Fibroblast of lung (primary cell): ENCODE measurements at regions not wholly inside any gene's neighbourhood (a gene's known extent, or its start where the extent isn't known, plus 50 kb on each side); places are given as distances from the start of the nearest gene placed in this dataset.

ENCODE experiments used
- DNase-seq, 2 donors: peaks; one replicate each; pipeline versions ENCODE4 v3.0.0 to v3.0.0-alpha.2; 2010; ENCODE audit warnings: low read depth in 2 of 2
- H2AFZ ChIP-seq: 2 replicates; pipeline ENCODE4 v1.5.1; 2012; ENCODE audit warnings: low read length, control low read depth, inconsistent platforms
- H3K27ac ChIP-seq: 2 replicates; pipeline ENCODE4 v1.5.1; 2011; ENCODE audit warnings: low read length, control low read depth; ENCODE audit not compliant: insufficient read depth
- H3K27me3 ChIP-seq: 2 replicates; pipeline ENCODE4 v1.5.1; 2011; ENCODE audit warnings: mild to moderate bottlenecking, low read length; ENCODE audit not compliant: control insufficient read depth, insufficient read depth
- H3K36me3 ChIP-seq: 2 replicates; pipeline ENCODE4 v1.5.1; 2011; ENCODE audit warnings: low read length; ENCODE audit not compliant: control insufficient read depth, insufficient read depth
- H3K4me1 ChIP-seq: 2 replicates; pipeline ENCODE4 v1.5.1; 2011; ENCODE audit warnings: low read length; ENCODE audit not compliant: control insufficient read depth, insufficient read depth; ENCODE audit errors: extremely low read depth
- H3K4me2 ChIP-seq: 2 replicates; pipeline ENCODE4 v1.5.1; 2011; ENCODE audit warnings: low read length, control low read depth; ENCODE audit not compliant: insufficient read depth; ENCODE audit errors: extremely low read depth
- H3K4me3 ChIP-seq, 4 experiments: fragments of 200-600 bp in 1 of 4; sonication (generic) in 1 of 4; replicated peaks in 1 of 4; 2 replicates each; pipeline ENCODE4 v1.5.1; 2011 to 2016; ENCODE audit warnings: low read length in 4 of 4, low read depth in 3 of 4, mild to moderate bottlenecking in 3 of 4, control low read depth in 2 of 4, inconsistent platforms in 1 of 4, mixed read lengths in 1 of 4; ENCODE audit not compliant: insufficient read depth in 1 of 4; ENCODE audit errors: control extremely low read depth in 1 of 4
- H3K79me2 ChIP-seq: 2 replicates; pipeline ENCODE4 v1.5.1; 2012; ENCODE audit warnings: mild to moderate bottlenecking, low read length, inconsistent platforms; ENCODE audit not compliant: control insufficient read depth, insufficient read depth
- H3K9ac ChIP-seq: 2 replicates; pipeline ENCODE4 v1.5.1; 2011; ENCODE audit warnings: mild to moderate bottlenecking, low read length, control low read depth; ENCODE audit not compliant: insufficient read depth
- H3K9me3 ChIP-seq: 2 replicates; pipeline ENCODE4 v1.5.1; 2012; ENCODE audit warnings: low read depth, low read length; ENCODE audit not compliant: control insufficient read depth, insufficient read depth
- H4K20me1 ChIP-seq: 2 replicates; pipeline ENCODE4 v1.5.1; 2011; ENCODE audit warnings: low read length; ENCODE audit not compliant: control insufficient read depth, insufficient read depth; ENCODE audit errors: extremely low read depth
- EZH2 ChIP-seq: IDR thresholded peaks from 2 replicates; pipeline ENCODE4 v1.5.1; 2012; ENCODE audit warnings: low read length, control low read depth, mild to moderate bottlenecking; ENCODE audit errors: missing control alignments
- TF ChIP-seq, protein P1 (sequence below), 2 donors: IDR thresholded peaks in 1 of 2; conservative IDR thresholded peaks in 1 of 2; 1 replicate in 1 of 2; 2 replicates in 1 of 2; pipeline ENCODE4 v1.5.1; 2011 to 2012; ENCODE audit warnings: low read length in 2 of 2, control low read depth in 1 of 2, inconsistent platforms in 1 of 2, low read depth in 1 of 2, mild to moderate bottlenecking in 1 of 2

DNA sequence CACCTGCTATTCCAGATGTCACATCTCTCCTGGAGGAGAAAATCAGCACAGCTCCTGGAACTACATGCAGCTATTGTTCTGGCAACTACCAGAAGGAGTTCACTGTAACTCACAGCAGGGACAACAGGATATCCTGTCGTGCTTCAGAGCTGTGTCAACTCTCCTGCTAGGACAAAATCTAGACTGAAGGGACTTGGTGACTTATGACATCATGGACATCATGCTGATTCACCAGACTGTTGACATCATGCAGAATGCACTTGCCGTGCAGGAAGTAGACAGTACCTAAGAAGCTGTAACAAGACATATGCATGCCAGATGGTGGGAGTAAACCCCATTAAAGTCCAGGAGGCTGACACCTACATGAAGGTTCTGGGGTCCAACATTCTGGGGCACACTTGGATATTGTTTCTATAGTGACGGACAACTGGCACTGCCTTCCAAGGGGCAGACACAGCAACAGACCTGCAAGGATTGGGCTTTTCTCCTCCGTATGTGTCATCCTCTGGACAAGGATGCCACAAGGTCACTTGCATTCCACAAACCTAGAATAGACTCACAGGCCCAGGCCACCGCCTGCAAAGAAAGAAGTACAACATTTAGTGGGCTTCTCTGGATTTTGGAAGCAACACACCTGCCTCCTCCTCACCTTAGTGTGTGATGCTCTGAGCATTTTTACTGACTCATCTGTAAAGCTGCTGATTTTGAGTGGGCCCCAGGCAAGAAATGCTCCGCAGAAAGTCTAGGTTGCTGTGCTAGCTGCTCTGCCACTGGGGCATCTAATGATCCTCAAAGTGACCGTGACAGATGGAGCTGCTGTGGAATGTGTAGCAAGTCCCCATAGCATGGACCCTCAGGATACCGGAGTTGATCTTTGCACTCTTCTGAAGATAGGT lies 249.2 kb downstream of the MATN1 start:
- no peaks in the 10 kb centered on the region for H3K9me3 ChIP-seq
- H3K79me2 ChIP-seq = no peaks in the 10 kb centered on the region
- H3K36me3 ChIP-seq = no peaks in the 10 kb centered on the region
- no peaks in the 10 kb centered on the region for H3K27me3 ChIP-seq
- TF ChIP-seq EZH2 = no peak
- TF ChIP-seq, protein P1, sequence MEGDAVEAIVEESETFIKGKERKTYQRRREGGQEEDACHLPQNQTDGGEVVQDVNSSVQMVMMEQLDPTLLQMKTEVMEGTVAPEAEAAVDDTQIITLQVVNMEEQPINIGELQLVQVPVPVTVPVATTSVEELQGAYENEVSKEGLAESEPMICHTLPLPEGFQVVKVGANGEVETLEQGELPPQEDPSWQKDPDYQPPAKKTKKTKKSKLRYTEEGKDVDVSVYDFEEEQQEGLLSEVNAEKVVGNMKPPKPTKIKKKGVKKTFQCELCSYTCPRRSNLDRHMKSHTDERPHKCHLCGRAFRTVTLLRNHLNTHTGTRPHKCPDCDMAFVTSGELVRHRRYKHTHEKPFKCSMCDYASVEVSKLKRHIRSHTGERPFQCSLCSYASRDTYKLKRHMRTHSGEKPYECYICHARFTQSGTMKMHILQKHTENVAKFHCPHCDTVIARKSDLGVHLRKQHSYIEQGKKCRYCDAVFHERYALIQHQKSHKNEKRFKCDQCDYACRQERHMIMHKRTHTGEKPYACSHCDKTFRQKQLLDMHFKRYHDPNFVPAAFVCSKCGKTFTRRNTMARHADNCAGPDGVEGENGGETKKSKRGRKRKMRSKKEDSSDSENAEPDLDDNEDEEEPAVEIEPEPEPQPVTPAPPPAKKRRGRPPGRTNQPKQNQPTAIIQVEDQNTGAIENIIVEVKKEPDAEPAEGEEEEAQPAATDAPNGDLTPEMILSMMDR (conservative IDR thresholded peaks at IDR 0.05 in 1 of 2, IDR thresholded peaks at IDR 0.05 in 1 of 2; ENCODE audit: low read depth in 1 of 2, low read length in 2 of 2) = no peak
- H3K27ac ChIP-seq = no peak overlapping the region
- H3K4me3 ChIP-seq = no peak overlapping the region
- no peak overlapping the region for H3K9ac ChIP-seq
- no peak overlapping the region for H2AFZ ChIP-seq
- H4K20me1 ChIP-seq = no peaks in the 10 kb centered on the region
- no peaks in the 10 kb centered on the region for H3K4me1 ChIP-seq
- DNase-seq = no peak
- no peak overlapping the region for H3K4me2 ChIP-seq

DNA sequence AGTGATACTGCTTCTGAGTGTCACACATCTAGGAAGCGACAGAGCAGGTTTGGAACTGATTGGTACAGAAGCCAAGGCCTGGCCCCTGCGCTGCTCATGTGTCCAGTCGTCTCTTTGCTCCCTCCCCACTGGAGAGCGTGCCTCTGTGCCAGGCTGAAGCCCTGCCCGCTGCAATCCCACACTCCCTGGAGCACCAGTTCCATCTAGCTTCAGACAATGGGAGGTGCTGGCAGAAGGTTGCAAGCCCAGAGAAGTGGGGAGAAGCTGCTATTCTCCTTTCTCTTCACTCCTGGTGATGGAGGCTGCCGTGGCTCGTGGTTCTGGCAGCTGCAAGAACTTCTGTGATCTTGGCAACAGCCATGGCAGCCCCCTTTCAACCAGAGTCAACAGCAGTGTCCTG lies 250.9 kb downstream of the MATN1 start:
- no peak overlapping the region for H2AFZ ChIP-seq
- H3K79me2 ChIP-seq = no peaks in the 10 kb centered on the region
- no peak overlapping the region for H3K27ac ChIP-seq
- H3K4me3 ChIP-seq = no peak overlapping the region
- H3K36me3 ChIP-seq = no peaks in the 10 kb centered on the region
- no peaks in the 10 kb centered on the region for H4K20me1 ChIP-seq
- H3K4me2 ChIP-seq = no peak overlapping the region
- no peak for TF ChIP-seq EZH2
- TF ChIP-seq, protein P1 (conservative IDR thresholded peaks at IDR 0.05 in 1 of 2, IDR thresholded peaks at IDR 0.05 in 1 of 2; ENCODE audit: low read depth in 1 of 2, low read length in 2 of 2) = no peak
- no peaks in the 10 kb centered on the region for H3K9me3 ChIP-seq
- no peak for DNase-seq
- no peaks in the 10 kb centered on the region for H3K27me3 ChIP-seq
- no peaks in the 10 kb centered on the region for H3K4me1 ChIP-seq
- H3K9ac ChIP-seq = no peak overlapping the region

DNA sequence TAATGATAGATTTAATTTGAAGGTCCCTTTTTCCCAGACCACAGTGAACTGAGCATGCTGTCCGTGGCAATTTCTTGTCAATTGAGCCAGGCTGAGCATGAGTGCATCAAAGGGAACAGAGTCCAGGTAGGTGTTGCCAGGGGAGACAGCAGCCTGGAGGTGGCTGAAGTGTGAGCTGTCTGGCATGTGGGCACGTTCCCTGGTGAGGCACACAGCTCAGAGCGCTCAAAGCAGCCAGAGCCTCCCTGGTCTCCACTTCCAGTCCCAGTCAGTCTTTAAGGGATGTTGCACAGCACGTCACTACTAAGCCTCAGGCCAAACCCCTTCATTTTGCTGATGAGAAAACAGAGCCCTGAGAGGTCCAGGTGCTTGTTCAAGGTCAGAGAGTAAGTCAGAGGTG lies 251.4 kb downstream of the MATN1 start:
- no peak overlapping the region for H3K4me2 ChIP-seq
- H3K9ac ChIP-seq = no peak overlapping the region
- H3K4me1 ChIP-seq = no peaks in the 10 kb centered on the region
- H3K9me3 ChIP-seq = no peaks in the 10 kb centered on the region
- DNase-seq = no peak
- no peak overlapping the region for H3K4me3 ChIP-seq
- TF ChIP-seq, protein P1 (conservative IDR thresholded peaks at IDR 0.05 in 1 of 2, IDR thresholded peaks at IDR 0.05 in 1 of 2; ENCODE audit: low read depth in 1 of 2, low read length in 2 of 2) = no peak
- no peak for TF ChIP-seq EZH2
- H3K79me2 ChIP-seq = no peaks in the 10 kb centered on the region
- H4K20me1 ChIP-seq = no peaks in the 10 kb centered on the region
- H2AFZ ChIP-seq = no peak overlapping the region
- no peak overlapping the region for H3K27ac ChIP-seq
- no peaks in the 10 kb centered on the region for H3K36me3 ChIP-seq
- no peaks in the 10 kb centered on the region for H3K27me3 ChIP-seq
